ENCODE measurements at regions not wholly inside any gene's neighbourhood (a gene's known extent, or its start where the extent isn't known, plus 50 kb on each side); places are given as distances from the start of the nearest gene placed in this dataset.

GRCh38 chr12:107296681-107297089 lies 203.3 kb upstream of the CRY1 start:
- in situ Hi-C loops (cut with MboI) = no loop called here
- ChIA-PET POLR2A (interaction anchor here (0.6 kb wide), 1 partner anchor 1498 kb away, joined by 5 read pairs; no protein-coding TSS in a partner anchor), CTCF (ENCODE audit: low intra/inter-chr PET ratio) (no interaction called here)
- H2AFZ ChIP-seq (ENCODE audit: low read depth, low read length) = no peak overlapping the region
- 2% methylated on average over 6 of the region's 6 CpGs for WGBS (ENCODE audit: insufficient coverage, low coverage, missing lambda C conversion rate)
- TF ChIP-seq CBFA2T2 (conservative IDR thresholded peaks at IDR 0.05) (no peak), ZBTB9 (CRISPR knock-in tag; IDR thresholded peaks at IDR 0.05) (no peak), BCOR (IDR thresholded peaks at IDR 0.05) (no peak), BRF1 (IDR thresholded peaks at IDR 0.05; ENCODE audit: borderline replicate concordance, extremely low read depth, insufficient read length) (no peak), C11orf30 (IDR thresholded peaks at IDR 0.05; ENCODE audit: low read depth) (no peak), DNMT1 (IDR thresholded peaks at IDR 0.05) (no peak), RBM17 (IDR thresholded peaks at IDR 0.05; ENCODE audit: borderline replicate concordance, low read depth, low read length) (no peak), NCOR1 (IDR thresholded peaks at IDR 0.05) (no peak), ZNF764 (CRISPR knock-in tag; IDR thresholded peaks at IDR 0.05; ENCODE audit: low read depth) (no peak), ZSCAN29 (IDR thresholded peaks at IDR 0.05) (no peak)
- TF ChIP-seq, protein P1, sequence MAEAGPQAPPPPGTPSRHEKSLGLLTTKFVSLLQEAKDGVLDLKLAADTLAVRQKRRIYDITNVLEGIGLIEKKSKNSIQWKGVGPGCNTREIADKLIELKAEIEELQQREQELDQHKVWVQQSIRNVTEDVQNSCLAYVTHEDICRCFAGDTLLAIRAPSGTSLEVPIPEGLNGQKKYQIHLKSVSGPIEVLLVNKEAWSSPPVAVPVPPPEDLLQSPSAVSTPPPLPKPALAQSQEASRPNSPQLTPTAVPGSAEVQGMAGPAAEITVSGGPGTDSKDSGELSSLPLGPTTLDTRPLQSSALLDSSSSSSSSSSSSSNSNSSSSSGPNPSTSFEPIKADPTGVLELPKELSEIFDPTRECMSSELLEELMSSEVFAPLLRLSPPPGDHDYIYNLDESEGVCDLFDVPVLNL (CRISPR knock-in tag; IDR thresholded peaks at IDR 0.05; ENCODE audit: low read depth) = no peak
- TF ChIP-seq, protein P2, sequence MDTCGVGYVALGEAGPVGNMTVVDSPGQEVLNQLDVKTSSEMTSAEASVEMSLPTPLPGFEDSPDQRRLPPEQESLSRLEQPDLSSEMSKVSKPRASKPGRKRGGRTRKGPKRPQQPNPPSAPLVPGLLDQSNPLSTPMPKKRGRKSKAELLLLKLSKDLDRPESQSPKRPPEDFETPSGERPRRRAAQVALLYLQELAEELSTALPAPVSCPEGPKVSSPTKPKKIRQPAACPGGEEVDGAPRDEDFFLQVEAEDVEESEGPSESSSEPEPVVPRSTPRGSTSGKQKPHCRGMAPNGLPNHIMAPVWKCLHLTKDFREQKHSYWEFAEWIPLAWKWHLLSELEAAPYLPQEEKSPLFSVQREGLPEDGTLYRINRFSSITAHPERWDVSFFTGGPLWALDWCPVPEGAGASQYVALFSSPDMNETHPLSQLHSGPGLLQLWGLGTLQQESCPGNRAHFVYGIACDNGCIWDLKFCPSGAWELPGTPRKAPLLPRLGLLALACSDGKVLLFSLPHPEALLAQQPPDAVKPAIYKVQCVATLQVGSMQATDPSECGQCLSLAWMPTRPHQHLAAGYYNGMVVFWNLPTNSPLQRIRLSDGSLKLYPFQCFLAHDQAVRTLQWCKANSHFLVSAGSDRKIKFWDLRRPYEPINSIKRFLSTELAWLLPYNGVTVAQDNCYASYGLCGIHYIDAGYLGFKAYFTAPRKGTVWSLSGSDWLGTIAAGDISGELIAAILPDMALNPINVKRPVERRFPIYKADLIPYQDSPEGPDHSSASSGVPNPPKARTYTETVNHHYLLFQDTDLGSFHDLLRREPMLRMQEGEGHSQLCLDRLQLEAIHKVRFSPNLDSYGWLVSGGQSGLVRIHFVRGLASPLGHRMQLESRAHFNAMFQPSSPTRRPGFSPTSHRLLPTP (IDR thresholded peaks at IDR 0.05; ENCODE audit: borderline replicate concordance, extremely low read depth, insufficient read length) = no peak
- H3K27me3 ChIP-seq (ENCODE audit: control insufficient read depth in 2 of 2, insufficient read depth in 2 of 2, low read length in 2 of 2) = no peaks in the 10 kb centered on the region
- DNase-seq (ENCODE audit: extremely low read depth in 1 of 4, low spot score in 3 of 4) (no peak), ATAC-seq (no peak), FAIRE-seq (no peak)
- H3K36me3 ChIP-seq (ENCODE audit: control insufficient read depth, insufficient read depth, low read length) = no peaks in the 10 kb centered on the region
- BruUV-seq (replicated peaks) = no TSS peak
- H3K4me2 ChIP-seq (ENCODE audit: insufficient read depth, low read length) = no peak overlapping the region
- H3K9me3 ChIP-seq (replicated peaks; ENCODE audit: control insufficient read depth, insufficient read depth, low read depth, low read length) = no peaks in the 10 kb centered on the region
- no peaks in the 10 kb centered on the region for H4K20me1 ChIP-seq (replicated peaks; ENCODE audit: control insufficient read depth, insufficient read depth, low read length)
- no peaks in the 10 kb centered on the region for H3K79me2 ChIP-seq (ENCODE audit: control insufficient read depth, insufficient read depth, low read length)
- intact Hi-C loops (cut with micrococcal nuclease) = no loop called here
- H3K9ac ChIP-seq (ENCODE audit: insufficient read depth in 1 of 2, low read depth in 2 of 2, low read length in 2 of 2) = no peak overlapping the region
- no peaks in the 10 kb centered on the region for H3K4me1 ChIP-seq (replicated peaks in 1 of 2; ENCODE audit: control insufficient read depth in 2 of 2, insufficient read depth in 2 of 2, low read length in 2 of 2)
- no peak overlapping the region for H3K27ac ChIP-seq (ENCODE audit: extremely low read depth, low read depth, low read length)
- H3K4me3 ChIP-seq = no peak overlapping the region
- no peaks in the 10 kb centered on the region for H3K9me1 ChIP-seq (ENCODE audit: control insufficient read depth, insufficient read depth, low read length)
